A673 (cell line): ENCODE measurements at regions not wholly inside any gene's neighbourhood (a gene's known extent, or its start where the extent isn't known, plus 50 kb on each side); places are given as distances from the start of the nearest gene placed in this dataset.
A peak's percentile ranks its signal among the peaks of the same experiment; 100 is the strongest.

Source experiments
- BruUV-seq: library from RNA; stranded (reverse); fragments of 400-500 nt; replicated peaks from 2 replicates; lab custom pipeline; 2021; lab: Mats Ljungman, UMichigan
- CTCF ChIA-PET: fragments of 300-600 bp; sonication (Branson Sonifier 250); formaldehyde crosslinking; loops from one replicate; lab custom pipeline; 2022; ENCODE audit warnings: antibody characterized with exemption; lab: Charles Lee
- POLR2A ChIA-PET: fragments of 300-600 bp; sonication (Branson Sonifier 250); formaldehyde crosslinking; loops from one replicate; lab custom pipeline; 2022; ENCODE audit warnings: antibody characterized with exemption; ENCODE audit not compliant: low non-redundant PET; lab: Charles Lee
- DNase-seq: peaks from one replicate; pipeline ENCODE4 v3.0.0-alpha.2; 2015; ENCODE audit warnings: low spot score
- H3K27ac ChIP-seq: fragments of 200-600 bp; sonication (generic); 2 replicates; pipeline ENCODE4 v1.5.1; 2016; ENCODE audit warnings: mixed run types, low read depth, mild to moderate bottlenecking, mixed read lengths, antibody characterized with exemption, low read length; ENCODE audit not compliant: poor library complexity, severe bottlenecking
- H3K27me3 ChIP-seq: fragments of 200-600 bp; sonication (generic); replicated peaks from 2 replicates; pipeline ENCODE4 v1.6.1; 2017; ENCODE audit warnings: mixed run types, low read depth, mild to moderate bottlenecking, mixed read lengths, antibody characterized with exemption, low read length; ENCODE audit not compliant: insufficient read depth, poor library complexity
- H3K36me3 ChIP-seq: fragments of 200-600 bp; sonication (generic); 2 replicates; pipeline ENCODE4 v1.6.1; 2016; ENCODE audit warnings: mixed run types, mild to moderate bottlenecking, mixed read lengths, antibody characterized with exemption, low read length; ENCODE audit not compliant: insufficient read depth, poor library complexity, severe bottlenecking
- H3K4me1 ChIP-seq: fragments of 200-600 bp; sonication (generic); 2 replicates; pipeline ENCODE4 v1.6.1; 2017; ENCODE audit warnings: mixed run types, mild to moderate bottlenecking, mixed read lengths, antibody characterized with exemption, low read length; ENCODE audit not compliant: insufficient read depth, poor library complexity, severe bottlenecking
- H3K4me3 ChIP-seq: fragments of 200-600 bp; sonication (generic); 2 replicates; pipeline ENCODE4 v1.5.1; 2016; ENCODE audit warnings: low read depth, mixed run types, mild to moderate bottlenecking, mixed read lengths, low read length; ENCODE audit not compliant: poor library complexity, severe bottlenecking
- H3K9me3 ChIP-seq: fragments of 200-600 bp; sonication (generic); 2 replicates; pipeline ENCODE4 v1.6.1; 2016; ENCODE audit warnings: mixed run types, low read depth, mild to moderate bottlenecking, mixed read lengths, antibody characterized with exemption, low read length; ENCODE audit not compliant: poor library complexity, severe bottlenecking
- EZH2 ChIP-seq: fragments of 200-600 bp; sonication (generic); IDR thresholded peaks from 2 replicates; pipeline ENCODE4 v1.6.1; 2017; ENCODE audit warnings: borderline replicate concordance, low read depth, mild to moderate bottlenecking, mixed read lengths, antibody characterized with exemption, low read length; ENCODE audit not compliant: poor library complexity, severe bottlenecking
- intact Hi-C: fragments of 100-400 bp; cut with micrococcal nuclease; formaldehyde crosslinking; loops from one replicate; pipeline ENCODE4 v1.10.0; 2022; ENCODE audit not compliant: unreplicated experiment
- TF ChIP-seq, protein P1 (sequence below): fragments of 300-800, 200-600 bp; sonication (generic); conservative IDR thresholded peaks from 2 replicates; pipeline ENCODE4 v1.5.1; 2017; ENCODE audit warnings: low read depth, mild to moderate bottlenecking, antibody characterized with exemption, low read length, moderate library complexity, mixed read lengths

DNA sequence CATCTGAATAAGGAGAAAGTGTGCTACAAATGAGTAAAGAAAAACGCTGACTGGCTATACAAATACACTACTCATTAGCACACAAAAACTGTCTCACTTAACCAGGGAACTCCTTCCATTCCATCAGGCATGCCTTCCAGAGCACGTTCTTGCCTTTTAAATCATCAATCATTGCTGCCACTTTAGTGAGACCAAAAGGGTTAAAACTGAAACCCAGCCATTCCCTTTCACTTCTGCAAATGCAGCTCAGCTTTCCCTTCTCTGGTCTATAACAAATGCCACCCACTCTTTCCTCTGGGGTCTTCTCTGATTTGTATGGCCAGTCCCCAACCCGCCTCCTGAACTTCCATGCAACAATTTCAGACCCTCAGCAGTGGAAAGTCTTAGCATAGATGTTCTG, 231.5 kb downstream of the TRIML1 start:
- ChIA-PET POLR2A (no interaction called here), CTCF (no interaction called here)

GRCh38 chr4:188372058-188372457, 232.8 kb downstream of the TRIML1 start:
- peak; percentile 28 for DNase-seq
- ChIA-PET CTCF (no interaction called here), POLR2A (no interaction called here)
- no peaks in the 10 kb centered on the region for H3K4me1 ChIP-seq
- H3K27ac ChIP-seq = no peak overlapping the region
- BruUV-seq = no TSS peak
- H3K36me3 ChIP-seq = no peaks in the 10 kb centered on the region
- H3K27me3 ChIP-seq = peaks cover 11% of the 10 kb centered on the region
- intact Hi-C loops = no loop called here
- no peaks in the 10 kb centered on the region for H3K9me3 ChIP-seq
- TF ChIP-seq, protein P1, sequence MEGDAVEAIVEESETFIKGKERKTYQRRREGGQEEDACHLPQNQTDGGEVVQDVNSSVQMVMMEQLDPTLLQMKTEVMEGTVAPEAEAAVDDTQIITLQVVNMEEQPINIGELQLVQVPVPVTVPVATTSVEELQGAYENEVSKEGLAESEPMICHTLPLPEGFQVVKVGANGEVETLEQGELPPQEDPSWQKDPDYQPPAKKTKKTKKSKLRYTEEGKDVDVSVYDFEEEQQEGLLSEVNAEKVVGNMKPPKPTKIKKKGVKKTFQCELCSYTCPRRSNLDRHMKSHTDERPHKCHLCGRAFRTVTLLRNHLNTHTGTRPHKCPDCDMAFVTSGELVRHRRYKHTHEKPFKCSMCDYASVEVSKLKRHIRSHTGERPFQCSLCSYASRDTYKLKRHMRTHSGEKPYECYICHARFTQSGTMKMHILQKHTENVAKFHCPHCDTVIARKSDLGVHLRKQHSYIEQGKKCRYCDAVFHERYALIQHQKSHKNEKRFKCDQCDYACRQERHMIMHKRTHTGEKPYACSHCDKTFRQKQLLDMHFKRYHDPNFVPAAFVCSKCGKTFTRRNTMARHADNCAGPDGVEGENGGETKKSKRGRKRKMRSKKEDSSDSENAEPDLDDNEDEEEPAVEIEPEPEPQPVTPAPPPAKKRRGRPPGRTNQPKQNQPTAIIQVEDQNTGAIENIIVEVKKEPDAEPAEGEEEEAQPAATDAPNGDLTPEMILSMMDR = no peak
- no peak overlapping the region for H3K4me3 ChIP-seq

More for the DNA sequence above, 231.5 kb downstream of the TRIML1 start:
- no peak overlapping the region for H3K4me3 ChIP-seq
- peaks cover 18% of the 10 kb centered on the region for H3K27me3 ChIP-seq
- H3K36me3 ChIP-seq = no peaks in the 10 kb centered on the region
- no peak for DNase-seq
- no peak for TF ChIP-seq EZH2
- TF ChIP-seq, protein P1 = no peak
- intact Hi-C loops = no loop called here
- no TSS peak for BruUV-seq
- no peaks in the 10 kb centered on the region for H3K4me1 ChIP-seq
- no peaks in the 10 kb centered on the region for H3K9me3 ChIP-seq
- H3K27ac ChIP-seq = no peak overlapping the region

- no peak overlapping the region for H3K4me3 ChIP-seq
- no peaks in the 10 kb centered on the region for H3K4me1 ChIP-seq
- intact Hi-C loops = no loop called here
- no peak overlapping the region for H3K27ac ChIP-seq
- CTCF ChIA-PET = no interaction called here
- no peaks in the 10 kb centered on the region for H3K9me3 ChIP-seq
- no TSS peak for BruUV-seq
- H3K27me3 ChIP-seq = peaks cover 10% of the 10 kb centered on the region
- H3K36me3 ChIP-seq = no peaks in the 10 kb centered on the region
- POLR2A ChIA-PET = no interaction called here
- TF ChIP-seq EZH2 = no peak
- TF ChIP-seq, protein P1 = no peak
- no peak for DNase-seq
These were observed 233.6 kb downstream of the TRIML1 start for GRCh38 chr4:188372829-188373228.
